ENCODE measurements at regions not wholly inside any gene's neighbourhood (a gene's known extent, or its start where the extent isn't known, plus 50 kb on each side); places are given as distances from the start of the nearest gene placed in this dataset.

- TF ChIP-seq POLR2A (IDR thresholded peaks at IDR 0.05) = no peak
- TF ChIP-seq, protein P1, sequence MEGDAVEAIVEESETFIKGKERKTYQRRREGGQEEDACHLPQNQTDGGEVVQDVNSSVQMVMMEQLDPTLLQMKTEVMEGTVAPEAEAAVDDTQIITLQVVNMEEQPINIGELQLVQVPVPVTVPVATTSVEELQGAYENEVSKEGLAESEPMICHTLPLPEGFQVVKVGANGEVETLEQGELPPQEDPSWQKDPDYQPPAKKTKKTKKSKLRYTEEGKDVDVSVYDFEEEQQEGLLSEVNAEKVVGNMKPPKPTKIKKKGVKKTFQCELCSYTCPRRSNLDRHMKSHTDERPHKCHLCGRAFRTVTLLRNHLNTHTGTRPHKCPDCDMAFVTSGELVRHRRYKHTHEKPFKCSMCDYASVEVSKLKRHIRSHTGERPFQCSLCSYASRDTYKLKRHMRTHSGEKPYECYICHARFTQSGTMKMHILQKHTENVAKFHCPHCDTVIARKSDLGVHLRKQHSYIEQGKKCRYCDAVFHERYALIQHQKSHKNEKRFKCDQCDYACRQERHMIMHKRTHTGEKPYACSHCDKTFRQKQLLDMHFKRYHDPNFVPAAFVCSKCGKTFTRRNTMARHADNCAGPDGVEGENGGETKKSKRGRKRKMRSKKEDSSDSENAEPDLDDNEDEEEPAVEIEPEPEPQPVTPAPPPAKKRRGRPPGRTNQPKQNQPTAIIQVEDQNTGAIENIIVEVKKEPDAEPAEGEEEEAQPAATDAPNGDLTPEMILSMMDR (IDR thresholded peaks at IDR 0.05) = no peak
- TF ChIP-seq POLR2AphosphoS5 (IDR thresholded peaks at IDR 0.05) = no peak
These were observed 53.6 kb upstream of the KCNK2 start for GRCh38 chr1:215028954-215029353.

All from breast epithelium (tissue), 3 donors.